IMR-90 (cell line): ENCODE measurements at regions not wholly inside any gene's neighbourhood (a gene's known extent, or its start where the extent isn't known, plus 50 kb on each side); places are given as distances from the start of the nearest gene placed in this dataset.

ENCODE experiments used
- ATAC-seq: fragments of 200-7000 bp; cut with Tn5 transposase; 2 replicates; pipeline ENCODE4 v1.9.1; 2020; ENCODE audit warnings: low read depth, mild to moderate bottlenecking, moderate library complexity
- BruUV-seq: library from RNA; stranded (reverse); fragments of 400-500 nt; replicated peaks from 2 replicates; lab custom pipeline; 2021; lab: Mats Ljungman, UMichigan
- CTCF ChIA-PET: fragments of 300-600 bp; formaldehyde crosslinking; extraction: SDS; loops from one replicate; lab custom pipeline; 2021; ENCODE audit warnings: antibody characterized with exemption; lab: Yijun Ruan, JAX
- POLR2A ChIA-PET: fragments of 300-600 bp; sonication (Branson Sonifier 250); formaldehyde crosslinking; loops from one replicate; lab custom pipeline; 2022; ENCODE audit warnings: antibody characterized with exemption; ENCODE audit not compliant: unreplicated experiment; lab: Charles Lee
- DNase-seq: peaks from one replicate; pipeline ENCODE4 v3.0.0; 2013
- H2AFZ ChIP-seq: replicated peaks from 2 replicates; pipeline ENCODE3; 2013; ENCODE audit warnings: low read length, mild to moderate bottlenecking; ENCODE audit not compliant: poor library complexity
- H2AK5ac ChIP-seq: 2 replicates; pipeline ENCODE4 v1.6.1; 2013; ENCODE audit warnings: low read depth, low read length, inconsistent platforms
- H2AK9ac ChIP-seq: replicated peaks from 2 replicates; pipeline ENCODE3; 2013; ENCODE audit warnings: mild to moderate bottlenecking, low read depth, low read length, moderate library complexity; ENCODE audit not compliant: poor library complexity
- H2BK120ac ChIP-seq: 2 replicates; pipeline ENCODE4 v1.6.1; 2013; ENCODE audit warnings: low read depth, low read length, inconsistent platforms
- H2BK15ac ChIP-seq: 3 replicates; pipeline ENCODE4 v1.6.1; 2013; ENCODE audit warnings: low read depth, low read length, inconsistent platforms
- H2BK20ac ChIP-seq: 2 replicates; pipeline ENCODE4 v1.6.1; 2013; ENCODE audit warnings: low read depth, mild to moderate bottlenecking, inconsistent platforms, low read length, moderate library complexity
- H2BK5ac ChIP-seq: 2 replicates; pipeline ENCODE4 v1.6.1; 2013; ENCODE audit warnings: mild to moderate bottlenecking, low read depth, low read length, inconsistent platforms; ENCODE audit not compliant: poor library complexity, severe bottlenecking
- H3K14ac ChIP-seq: replicated peaks from 2 replicates; pipeline ENCODE4 v1.6.1; 2013; ENCODE audit warnings: low read depth, low read length, inconsistent platforms
- H3K18ac ChIP-seq: 2 replicates; pipeline ENCODE4 v1.6.1; 2013; ENCODE audit warnings: low read depth, low read length, control low read depth
- H3K23ac ChIP-seq: 2 replicates; pipeline ENCODE4 v1.6.1; 2013; ENCODE audit warnings: low read depth, low read length, inconsistent platforms
- H3K27ac ChIP-seq: 2 replicates; pipeline ENCODE4 v1.5.1; 2013; ENCODE audit warnings: mild to moderate bottlenecking, control low read depth, low read length; ENCODE audit not compliant: insufficient read depth
- H3K27me3 ChIP-seq: 2 replicates; pipeline ENCODE4 v1.6.1; 2013; ENCODE audit warnings: low read length; ENCODE audit not compliant: control insufficient read depth, insufficient read depth
- H3K36me3 ChIP-seq: 2 replicates; pipeline ENCODE4 v1.6.1; 2013; ENCODE audit warnings: low read length, mixed read lengths; ENCODE audit not compliant: control insufficient read depth, insufficient read depth
- H3K4ac ChIP-seq: 2 replicates; pipeline ENCODE4 v1.6.1; 2013; ENCODE audit warnings: low read depth, low read length, inconsistent platforms
- H3K4me1 ChIP-seq: 2 replicates; pipeline ENCODE4 v1.6.1; 2013; ENCODE audit warnings: low read length, mixed read lengths; ENCODE audit not compliant: control insufficient read depth, insufficient read depth
- H3K4me2 ChIP-seq: 2 replicates; pipeline ENCODE4 v1.6.1; 2013; ENCODE audit warnings: low read depth, mild to moderate bottlenecking, control low read depth, low read length, moderate library complexity
- H3K4me3 ChIP-seq: 2 replicates; pipeline ENCODE4 v1.5.1; 2013; ENCODE audit warnings: low read depth, mild to moderate bottlenecking, control low read depth, low read length, moderate library complexity; ENCODE audit not compliant: insufficient read depth
- H3K56ac ChIP-seq: 2 replicates; pipeline ENCODE4 v1.6.1; 2013; ENCODE audit warnings: low read length, inconsistent platforms; ENCODE audit not compliant: insufficient read depth; ENCODE audit errors: extremely low read depth
- H3K79me1 ChIP-seq, 2 experiments: 2 replicates each; pipeline ENCODE4 v1.6.1; 2013; ENCODE audit warnings: low read length in 2 of 2, inconsistent platforms in 1 of 2, low read depth in 1 of 2
- H3K9ac ChIP-seq: 2 replicates; pipeline ENCODE4 v1.6.1; 2013; ENCODE audit warnings: low read depth, low read length, control low read depth
- H3K9me1 ChIP-seq: 2 replicates; pipeline ENCODE4 v1.6.1; 2013; ENCODE audit warnings: low read length, inconsistent platforms; ENCODE audit not compliant: insufficient read depth
- H3K9me3 ChIP-seq: 2 replicates; pipeline ENCODE4 v1.6.1; 2013; ENCODE audit warnings: low read length; ENCODE audit not compliant: control insufficient read depth, insufficient read depth
- H4K20me1 ChIP-seq: 2 replicates; pipeline ENCODE4 v1.6.1; 2013; ENCODE audit warnings: low read length, inconsistent platforms; ENCODE audit not compliant: insufficient read depth
- H4K5ac ChIP-seq: 2 replicates; pipeline ENCODE4 v1.6.1; 2013; ENCODE audit warnings: mild to moderate bottlenecking, low read depth, low read length, control low read depth
- H4K8ac ChIP-seq, 2 experiments: 2 replicates each; pipeline ENCODE4 v1.6.1; 2013; ENCODE audit warnings: low read depth in 2 of 2, low read length in 2 of 2, control low read depth in 1 of 2, inconsistent platforms in 1 of 2
- H4K91ac ChIP-seq: 2 replicates; pipeline ENCODE4 v1.6.1; 2013; ENCODE audit warnings: low read depth, low read length, inconsistent platforms; ENCODE audit not compliant: insufficient read depth
- BHLHE40 ChIP-seq: fragments of 150-350 bp; IDR thresholded peaks from 2 replicates; pipeline ENCODE4 v1.6.1; 2016; ENCODE audit warnings: mild to moderate bottlenecking, low read depth, low read length
- CEBPB ChIP-seq: IDR thresholded peaks from 2 replicates; pipeline ENCODE4 v1.6.1; 2012; ENCODE audit warnings: low read depth, low read length, improper control_type of control experiment
- CHD1 ChIP-seq: IDR thresholded peaks from 2 replicates; pipeline ENCODE4 v1.6.1; 2012; ENCODE audit warnings: low read depth, low read length, improper control_type of control experiment
- CTCF ChIP-seq: conservative IDR thresholded peaks from 2 replicates; pipeline ENCODE4 v1.5.1; 2012; ENCODE audit warnings: mild to moderate bottlenecking, low read depth, low read length, improper control_type of control experiment
- MAFK ChIP-seq: IDR thresholded peaks from 2 replicates; pipeline ENCODE4 v1.6.1; 2012; ENCODE audit warnings: low read depth, low read length, improper control_type of control experiment
- MAZ ChIP-seq: IDR thresholded peaks from 2 replicates; pipeline ENCODE4 v1.6.1; 2012; ENCODE audit warnings: low read depth, mild to moderate bottlenecking, low read length, improper control_type of control experiment, moderate library complexity, borderline replicate concordance
- MXI1 ChIP-seq: IDR thresholded peaks from 2 replicates; pipeline ENCODE4 v1.6.1; 2012; ENCODE audit warnings: low read depth, mild to moderate bottlenecking, low read length, moderate library complexity, borderline replicate concordance
- RAD21 ChIP-seq: IDR thresholded peaks from 2 replicates; pipeline ENCODE4 v1.6.1; 2012; ENCODE audit warnings: low read length, improper control_type of control experiment
- RCOR1 ChIP-seq: IDR thresholded peaks from 2 replicates; pipeline ENCODE4 v1.6.1; 2012; ENCODE audit warnings: mild to moderate bottlenecking, low read length, improper control_type of control experiment; ENCODE audit not compliant: insufficient replicate concordance
- USF2 ChIP-seq: fragments of 150-350 bp; IDR thresholded peaks from 2 replicates; pipeline ENCODE4 v1.6.1; 2017; ENCODE audit warnings: mild to moderate bottlenecking, antibody characterized with exemption, low read length, low read depth
- WGBS, 2 experiments: methylation state at CpG; one replicate each; pipeline versions ENCODE4 v1.1.5 to v1.1.7; 2013; ENCODE audit warnings: missing lambda C conversion rate in 2 of 2; ENCODE audit not compliant: insufficient read length in 1 of 2; ENCODE audit errors: extremely low coverage in 2 of 2; 5-methylcytosine and 5-hydroxymethylcytosine counted together
- dilution Hi-C: fragments of 300-500 bp; cut with HindIII; formaldehyde crosslinking; loops from one replicate; pipeline ENCODE4 v1.14.3; 2018; ENCODE audit warnings: low sequenced_read_pairs; ENCODE audit not compliant: unreplicated experiment
- in situ Hi-C: fragments of 300-500 bp; cut with MboI; formaldehyde crosslinking; loops from 3 replicates; pipeline ENCODE4 v1.14.3; 2019; ENCODE audit warnings: low sequenced_read_pairs, inconsistent platforms, mixed read lengths
- intact Hi-C: fragments of 100-400 bp; cut with micrococcal nuclease; formaldehyde crosslinking; loops from 2 replicates; pipeline ENCODE4 v1.10.0; 2022

- no peak for DNase-seq
- Histone ChIP-seq H3K9me3 (no peaks in the 10 kb centered on the region; the same call in 1 of the 2 replicates), H2AK9ac (no peak overlapping the region), H3K4me3 (no peak overlapping the region), H3K18ac (no peak overlapping the region), H3K4ac (no peak overlapping the region), H3K9me1 (no peaks in the 10 kb centered on the region), H3K9ac (no peak overlapping the region), H2BK120ac (no peak overlapping the region), H3K56ac (no peak overlapping the region), H4K20me1 (no peaks in the 10 kb centered on the region), H4K5ac (no peak overlapping the region), H3K79me1 (no peaks in the 10 kb centered on the region), H2AK5ac (no peak overlapping the region), H2AFZ (no peak overlapping the region), H2BK15ac (no peak overlapping the region), H3K4me1 (no peaks in the 10 kb centered on the region), H2BK5ac (no peak overlapping the region), H2BK20ac (no peak overlapping the region), H3K36me3 (no peaks in the 10 kb centered on the region), H4K91ac (no peak overlapping the region), H4K8ac (no peak overlapping the region), H3K27me3 (peaks cover 36% of the 10 kb centered on the region), H3K23ac (no peak overlapping the region), H3K4me2 (no peak overlapping the region), H3K14ac (no peak overlapping the region), H3K27ac (no peak overlapping the region)
- ChIA-PET CTCF (no interaction called here), POLR2A (no interaction called here)
- WGBS, 2 experiments, result no CpG with 5 or more reads among the region's 4 CpGs
- TF ChIP-seq USF2, result no peak
- no peak for TF ChIP-seq CEBPB
- no peak for TF ChIP-seq CHD1
- no peak for TF ChIP-seq RCOR1
- TF ChIP-seq MAZ, result no peak
- no peak for TF ChIP-seq MAFK
- no peak for TF ChIP-seq RAD21
- TF ChIP-seq MXI1, result no peak
- TF ChIP-seq CTCF, result no peak
- TF ChIP-seq BHLHE40, result no peak
- in situ Hi-C loops (no loop called here), dilution Hi-C loops (no loop called here), intact Hi-C loops (no loop called here)
- no peak for ATAC-seq
- no TSS peak for BruUV-seq
Measured at GRCh38 chr2:41997561-41997960, 50.3 kb upstream of the PKDCC start.
